Prostate gland (tissue), 2 donors: ENCODE measurements at regions not wholly inside any gene's neighbourhood (a gene's known extent, or its start where the extent isn't known, plus 50 kb on each side); places are given as distances from the start of the nearest gene placed in this dataset.

Experiments used
- DNase-seq: peaks from one replicate; pipeline ENCODE4 v3.0.0-alpha.2; 2019; ENCODE audit warnings: low spot score
- H3K27ac ChIP-seq, 2 donors: fragments of 200-600 bp; sonication (generic); 2 replicates each; pipeline ENCODE4 v1.5.1; 2017 to 2019
- H3K27me3 ChIP-seq: fragments of 200-600 bp; sonication (generic); replicated peaks from 2 replicates; pipeline ENCODE4 v1.5.1; 2019; ENCODE audit not compliant: insufficient read depth
- H3K36me3 ChIP-seq, 2 donors: fragments of 200-600 bp; sonication (generic); 1 replicate in 1 of 2; 2 replicates in 1 of 2; pipeline versions ENCODE4 v1.5.1 to v1.8.1; 2017 to 2019
- H3K4me1 ChIP-seq: fragments of 200-600 bp; sonication (generic); replicated peaks from 2 replicates; pipeline ENCODE4 v1.5.1; 2019
- H3K4me3 ChIP-seq, 2 donors: fragments of 200-600 bp; sonication (generic); 2 replicates each; pipeline ENCODE4 v1.5.1; 2017 to 2019
- H3K9me3 ChIP-seq: fragments of 200-600 bp; sonication (generic); 2 replicates; pipeline ENCODE4 v1.5.1; 2017
- CTCF ChIP-seq, 4 experiments: fragments of 200-600 bp in 2 of 4; fragments of 450-650 bp in 2 of 4; sonication (generic) in 2 of 4; IDR thresholded peaks; 1 replicate in 3 of 4; 2 replicates in 1 of 4; pipeline ENCODE4 v1.5.1; 2016 to 2019; ENCODE audit warnings: antibody characterized with exemption in 4 of 4, mild to moderate bottlenecking in 2 of 4, moderate library complexity in 2 of 4
- POLR2A ChIP-seq: fragments of 450-650 bp; IDR thresholded peaks from one replicate; pipeline ENCODE4 v1.6.1; 2016; ENCODE audit warnings: antibody characterized with exemption, mild to moderate bottlenecking
- POLR2AphosphoS5 ChIP-seq: sonication (generic); formaldehyde crosslinking; IDR thresholded peaks from one replicate; pipeline ENCODE4 v1.6.1; 2017; ENCODE audit warnings: antibody characterized with exemption
- WGBS: methylation state at CpG from one replicate; pipeline ENCODE4 v1.1.5; 2018; 5-methylcytosine and 5-hydroxymethylcytosine counted together
- intact Hi-C: fragments of 100-400 bp; cut with DNase I; formaldehyde crosslinking; loops from one replicate; pipeline ENCODE4 v1.14.2; 2022

GRCh38 chr6:113540466-113540865, 316.7 kb upstream of the MARCKS start:
- no peaks in the 10 kb centered on the region for H3K27me3 ChIP-seq
- H3K9me3 ChIP-seq = no peaks in the 10 kb centered on the region
- H3K27ac ChIP-seq = no peak overlapping the region
- no peak for TF ChIP-seq CTCF (IDR thresholded peaks at IDR 0.05)
- TF ChIP-seq POLR2A = no peak
- TF ChIP-seq POLR2AphosphoS5 = no peak
- intact Hi-C loops = no loop called here
- H3K4me1 ChIP-seq = no peaks in the 10 kb centered on the region
- no peaks in the 10 kb centered on the region for H3K36me3 ChIP-seq
- no peak overlapping the region for H3K4me3 ChIP-seq
- no peak for DNase-seq

GRCh38 chr6:113551168-113551567, 306.0 kb upstream of the MARCKS start:
- no peaks in the 10 kb centered on the region for H3K4me1 ChIP-seq
- H3K27ac ChIP-seq = no peak overlapping the region
- intact Hi-C loops = no loop called here
- no peaks in the 10 kb centered on the region for H3K27me3 ChIP-seq
- TF ChIP-seq CTCF (IDR thresholded peaks at IDR 0.05) (no peak), POLR2A (no peak), POLR2AphosphoS5 (no peak)
- 96% methylated on average over 2 of the region's 2 CpGs for WGBS
- H3K9me3 ChIP-seq = no peaks in the 10 kb centered on the region
- DNase-seq = no peak
- no peaks in the 10 kb centered on the region for H3K36me3 ChIP-seq
- H3K4me3 ChIP-seq = no peak overlapping the region

GRCh38 chr6:113556775-113557174, 300.4 kb upstream of the MARCKS start:
- intact Hi-C loops = no loop called here
- H3K27me3 ChIP-seq = no peaks in the 10 kb centered on the region
- DNase-seq = no peak

GRCh38 chr6:113558431-113558830, 298.7 kb upstream of the MARCKS start:
- DNase-seq = no peak

More at GRCh38 chr6:113556775-113557174, 300.4 kb upstream of the MARCKS start:
- Histone ChIP-seq H3K36me3 (no peaks in the 10 kb centered on the region), H3K4me3 (no peak overlapping the region), H3K9me3 (no peaks in the 10 kb centered on the region), H3K27ac (no peak overlapping the region), H3K4me1 (no peaks in the 10 kb centered on the region)
- TF ChIP-seq POLR2AphosphoS5 = no peak
- no peak for TF ChIP-seq CTCF (IDR thresholded peaks at IDR 0.05)
- no peak for TF ChIP-seq POLR2A

GRCh38 chr6:113558966-113559365, 298.2 kb upstream of the MARCKS start:
- TF ChIP-seq CTCF (IDR thresholded peaks at IDR 0.05) (no peak), POLR2A (no peak), POLR2AphosphoS5 (no peak)
- Histone ChIP-seq H3K36me3 (no peaks in the 10 kb centered on the region), H3K4me1 (no peaks in the 10 kb centered on the region), H3K9me3 (no peaks in the 10 kb centered on the region), H3K4me3 (no peak overlapping the region), H3K27me3 (no peaks in the 10 kb centered on the region), H3K27ac (no peak overlapping the region)
- DNase-seq = no peak
- intact Hi-C loops = no loop called here

More at GRCh38 chr6:113558431-113558830, 298.7 kb upstream of the MARCKS start:
- H3K9me3 ChIP-seq = no peaks in the 10 kb centered on the region
- no peaks in the 10 kb centered on the region for H3K4me1 ChIP-seq
- TF ChIP-seq POLR2A (no peak), POLR2AphosphoS5 (no peak), CTCF (IDR thresholded peaks at IDR 0.05) (no peak)
- no peaks in the 10 kb centered on the region for H3K27me3 ChIP-seq
- no peak overlapping the region for H3K4me3 ChIP-seq
- H3K36me3 ChIP-seq = no peaks in the 10 kb centered on the region
- no peak overlapping the region for H3K27ac ChIP-seq
- intact Hi-C loops = no loop called here
